Neural cell (in vitro differentiated cells): ENCODE measurements at regions not wholly inside any gene's neighbourhood (a gene's known extent, or its start where the extent isn't known, plus 50 kb on each side); places are given as distances from the start of the nearest gene placed in this dataset.

ENCODE experiments used
- EP300 ChIP-seq: fragments of 450-650 bp; conservative IDR thresholded peaks from 2 replicates; pipeline ENCODE4 v1.6.1; 2014; ENCODE audit warnings: antibody characterized with exemption, mild to moderate bottlenecking, moderate library complexity; ENCODE audit not compliant: poor library complexity, severe bottlenecking
- EZH2 ChIP-seq: fragments of 200-600, 300-800 bp; shearing (Covaris generic), sonication (generic); IDR thresholded peaks from 2 replicates; pipeline ENCODE4 v1.6.1; 2014; ENCODE audit warnings: antibody characterized with exemption, low read length, borderline replicate concordance, mild to moderate bottlenecking; ENCODE audit not compliant: insufficient read depth, poor library complexity, severe bottlenecking
- MXI1 ChIP-seq: fragments of 450-650 bp; conservative IDR thresholded peaks from 2 replicates; pipeline ENCODE4 v1.6.1; 2014; ENCODE audit warnings: antibody characterized with exemption, mild to moderate bottlenecking; ENCODE audit not compliant: poor library complexity, severe bottlenecking
- POLR2AphosphoS5 ChIP-seq: IDR thresholded peaks from 2 replicates; pipeline ENCODE4 v1.6.1; 2012
- RAD21 ChIP-seq: fragments of 450-650 bp; conservative IDR thresholded peaks from 2 replicates; pipeline ENCODE4 v1.6.1; 2014; ENCODE audit warnings: antibody characterized with exemption, mild to moderate bottlenecking, moderate library complexity
- SMC3 ChIP-seq: fragments of 450-650 bp; conservative IDR thresholded peaks from 2 replicates; pipeline ENCODE4 v1.6.1; 2014; ENCODE audit warnings: antibody characterized with exemption, mild to moderate bottlenecking, moderate library complexity; ENCODE audit not compliant: poor library complexity
- TAF1 ChIP-seq: IDR thresholded peaks from 2 replicates; pipeline ENCODE4 v1.6.1; 2012; ENCODE audit warnings: low read depth
- TF ChIP-seq, protein P1 (sequence below): fragments of 450-650 bp; IDR thresholded peaks from 2 replicates; pipeline ENCODE4 v1.5.1; 2014; ENCODE audit warnings: antibody characterized with exemption, mild to moderate bottlenecking, moderate library complexity; ENCODE audit not compliant: poor library complexity, severe bottlenecking

DNA sequence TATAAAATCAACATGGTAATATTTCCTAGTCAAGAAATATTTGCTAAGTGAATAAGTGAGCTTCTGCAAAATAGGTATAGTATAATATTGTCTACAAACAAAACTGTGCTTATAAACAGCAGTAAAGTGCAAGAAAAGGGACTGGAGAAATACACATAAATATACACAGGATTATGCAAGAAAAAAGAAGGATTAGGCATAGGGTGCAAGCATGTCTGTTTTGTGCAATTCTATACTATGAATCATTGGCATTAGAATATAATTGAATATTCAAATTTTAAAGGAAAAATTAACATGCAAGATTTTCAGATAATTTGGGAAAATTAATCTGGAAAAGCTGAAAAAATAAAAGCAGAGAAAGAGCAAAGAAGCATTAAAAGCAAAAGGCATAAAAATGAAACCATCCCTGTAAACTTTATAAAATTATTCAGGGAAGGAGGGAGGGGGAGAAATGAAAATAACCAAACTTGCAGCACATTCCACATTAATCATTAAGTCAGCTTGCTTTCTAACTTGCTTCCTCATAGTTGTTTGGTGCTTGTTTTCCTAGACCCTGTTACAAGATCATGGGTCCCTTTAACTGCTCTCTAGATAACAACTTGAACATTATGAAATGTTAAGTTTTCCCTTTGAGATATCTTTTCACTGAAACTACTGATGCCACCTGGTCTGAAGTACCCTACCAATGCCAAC is 147.4 kb upstream of the STAC start:
- TF ChIP-seq, protein P1, sequence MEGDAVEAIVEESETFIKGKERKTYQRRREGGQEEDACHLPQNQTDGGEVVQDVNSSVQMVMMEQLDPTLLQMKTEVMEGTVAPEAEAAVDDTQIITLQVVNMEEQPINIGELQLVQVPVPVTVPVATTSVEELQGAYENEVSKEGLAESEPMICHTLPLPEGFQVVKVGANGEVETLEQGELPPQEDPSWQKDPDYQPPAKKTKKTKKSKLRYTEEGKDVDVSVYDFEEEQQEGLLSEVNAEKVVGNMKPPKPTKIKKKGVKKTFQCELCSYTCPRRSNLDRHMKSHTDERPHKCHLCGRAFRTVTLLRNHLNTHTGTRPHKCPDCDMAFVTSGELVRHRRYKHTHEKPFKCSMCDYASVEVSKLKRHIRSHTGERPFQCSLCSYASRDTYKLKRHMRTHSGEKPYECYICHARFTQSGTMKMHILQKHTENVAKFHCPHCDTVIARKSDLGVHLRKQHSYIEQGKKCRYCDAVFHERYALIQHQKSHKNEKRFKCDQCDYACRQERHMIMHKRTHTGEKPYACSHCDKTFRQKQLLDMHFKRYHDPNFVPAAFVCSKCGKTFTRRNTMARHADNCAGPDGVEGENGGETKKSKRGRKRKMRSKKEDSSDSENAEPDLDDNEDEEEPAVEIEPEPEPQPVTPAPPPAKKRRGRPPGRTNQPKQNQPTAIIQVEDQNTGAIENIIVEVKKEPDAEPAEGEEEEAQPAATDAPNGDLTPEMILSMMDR = no peak
- TF ChIP-seq TAF1 = no peak
- TF ChIP-seq EZH2 = no peak
- no peak for TF ChIP-seq MXI1
- TF ChIP-seq RAD21 = no peak
- no peak for TF ChIP-seq EP300
- no peak for TF ChIP-seq SMC3
- no peak for TF ChIP-seq POLR2AphosphoS5
